ENCODE measurements at regions not wholly inside any gene's neighbourhood (a gene's known extent, or its start where the extent isn't known, plus 50 kb on each side); places are given as distances from the start of the nearest gene placed in this dataset.

GRCh38 chr10:107356396-107356795, 191.9 kb upstream of the SORCS1 start:
- no peak overlapping the region for H3K4ac ChIP-seq (replicated peaks; ENCODE audit: insufficient read length, low read depth, low read length)
- no peak overlapping the region for H3K9ac ChIP-seq (replicated peaks in 1 of 4; ENCODE audit: extremely low read depth in 1 of 4, low read depth in 3 of 4, low read length in 3 of 4)
- no peak overlapping the region for H4K8ac ChIP-seq (ENCODE audit: extremely low read depth, insufficient read depth, low read length)
- no peaks in the 10 kb centered on the region for H3K79me2 ChIP-seq (ENCODE audit: control insufficient read depth in 1 of 2, insufficient read depth in 2 of 2, low read length in 2 of 2)
- H3K9me3 ChIP-seq (ENCODE audit: insufficient read depth in 2 of 2, low read depth in 1 of 2, low read length in 1 of 2): no peaks in the 10 kb centered on the region
- no peak overlapping the region for H3K4me2 ChIP-seq (ENCODE audit: insufficient read depth in 1 of 2, low read depth in 2 of 2, low read length in 2 of 2)
- H2AFZ ChIP-seq (ENCODE audit: low read length): no peak overlapping the region
- no peak overlapping the region for H4K5ac ChIP-seq (ENCODE audit: insufficient read length, low read depth, low read length)
- DNase-seq (ENCODE audit: low read depth in 1 of 2, low spot score in 2 of 2) (no peak), FAIRE-seq (no peak)
- no peaks in the 10 kb centered on the region for H3K79me1 ChIP-seq (ENCODE audit: low read depth, low read length)
- H3K27me3 ChIP-seq (replicated peaks in 1 of 4; ENCODE audit: control insufficient read depth in 3 of 4, extremely low read depth in 1 of 4, insufficient read depth in 3 of 4, low read length in 3 of 4): no peaks in the 10 kb centered on the region
- no peak overlapping the region for H2BK120ac ChIP-seq (replicated peaks; ENCODE audit: low read depth, low read length)
- no peaks in the 10 kb centered on the region for H3K36me3 ChIP-seq (ENCODE audit: control insufficient read depth in 2 of 4, insufficient read depth in 4 of 4, low read length in 3 of 4)
- H3K23ac ChIP-seq (ENCODE audit: insufficient read length): no peak overlapping the region
- H4K91ac ChIP-seq (replicated peaks; ENCODE audit: insufficient read length, low read length): no peak overlapping the region
- H3K4me3 ChIP-seq (ENCODE audit: extremely low read depth in 1 of 4, insufficient read depth in 2 of 4, low read depth in 3 of 4, low read length in 4 of 4): no peak overlapping the region
- H4K20me1 ChIP-seq (replicated peaks in 1 of 2; ENCODE audit: control insufficient read depth in 1 of 2, insufficient read depth in 2 of 2, low read length in 2 of 2): no peaks in the 10 kb centered on the region
- whole genome bisulfite sequencing, 2 experiments (ENCODE audit: extremely low coverage in 1 of 2, insufficient coverage in 1 of 2, insufficient read length in 1 of 2, insufficient replicate concordance in 2 of 2, low coverage in 1 of 2, low lambda C conversion rate in 2 of 2, missing lambda C conversion rate in 1 of 2): 89% methylated on average over 2 of the region's 2 CpGs; no CpG with 5 or more reads in 1 of the 2 experiments
- no peak overlapping the region for H2BK5ac ChIP-seq (ENCODE audit: low read depth, low read length)
- CTCF ChIA-PET (ENCODE audit: partially characterized antibody): no interaction called here
- no peak overlapping the region for H3K18ac ChIP-seq (ENCODE audit: extremely low read depth, low read length)
- H2BK20ac ChIP-seq (ENCODE audit: low read length): no peak overlapping the region
- POLR2A ChIA-PET (ENCODE audit: partially characterized antibody): no interaction called here
- H3K14ac ChIP-seq (ENCODE audit: insufficient read length): no peak overlapping the region
- H3K23me2 ChIP-seq (ENCODE audit: low read depth, low read length): no peaks in the 10 kb centered on the region
- no peaks in the 10 kb centered on the region for H3K4me1 ChIP-seq (replicated peaks in 1 of 4; ENCODE audit: control insufficient read depth in 3 of 4, insufficient read depth in 4 of 4, low read length in 3 of 4)
- no peak overlapping the region for H3K27ac ChIP-seq (ENCODE audit: low read depth, low read length)
- H2BK12ac ChIP-seq (ENCODE audit: low read depth, low read length): no peak overlapping the region
- H2BK15ac ChIP-seq (ENCODE audit: low read length): no peak overlapping the region
- no peak overlapping the region for H2AK5ac ChIP-seq (ENCODE audit: low read depth, low read length)
- no peak for TF ChIP-seq SRF (IDR thresholded peaks at IDR 0.05; ENCODE audit: low read depth, low read length)
- H3K56ac ChIP-seq (replicated peaks; ENCODE audit: insufficient read length, low read depth, low read length): no peak overlapping the region
